ENCODE measurements at regions not wholly inside any gene's neighbourhood (a gene's known extent, or its start where the extent isn't known, plus 50 kb on each side); places are given as distances from the start of the nearest gene placed in this dataset.

- no peak for DNase-seq (ENCODE audit: low spot score)
These were observed 663.9 kb downstream of the POM121L12 start for GRCh38 chr7:53699215-53699837.

GRCh38 chr7:53719122-53719521 lies 683.7 kb downstream of the POM121L12 start:
- DNase-seq (ENCODE audit: low spot score), result no peak

GRCh38 chr7:53740971-53741370 lies 705.5 kb downstream of the POM121L12 start:
- DNase-seq (ENCODE audit: low spot score), result no peak

GRCh38 chr7:53743697-53744402 lies 708.4 kb downstream of the POM121L12 start:
- no peak for DNase-seq (ENCODE audit: low spot score)

- DNase-seq (ENCODE audit: low spot score), result peak; percentile 48
These were observed 708.9 kb downstream of the POM121L12 start for GRCh38 chr7:53744403-53744760.

- DNase-seq (ENCODE audit: low spot score), result no peak
These were observed 721.5 kb downstream of the POM121L12 start for GRCh38 chr7:53756946-53757345.

- no peak for DNase-seq (ENCODE audit: low spot score)
These were observed 732.8 kb downstream of the POM121L12 start for GRCh38 chr7:53768186-53768585.

GRCh38 chr7:53771701-53772100 lies 736.3 kb downstream of the POM121L12 start:
- no peak for DNase-seq (ENCODE audit: low spot score)

- no peak for DNase-seq (ENCODE audit: low spot score)
These were observed 740.9 kb downstream of the POM121L12 start for GRCh38 chr7:53776323-53776722.

- no peak for DNase-seq (ENCODE audit: low spot score)
These were observed 752.4 kb upstream of the VSTM2A start for GRCh38 chr7:53789741-53790140.

GRCh38 chr7:53794816-53795215 lies 747.4 kb upstream of the VSTM2A start:
- no peak for DNase-seq (ENCODE audit: low spot score)

GRCh38 chr7:53800746-53801145 lies 741.4 kb upstream of the VSTM2A start:
- no peak for DNase-seq (ENCODE audit: low spot score)

- no peak for DNase-seq (ENCODE audit: low spot score)
These were observed 736.1 kb upstream of the VSTM2A start for GRCh38 chr7:53806119-53806518.

GRCh38 chr7:53811555-53812079 lies 730.6 kb upstream of the VSTM2A start:
- DNase-seq (ENCODE audit: low spot score), result no peak

- DNase-seq (ENCODE audit: low spot score), result no peak
These were observed 730.0 kb upstream of the VSTM2A start for GRCh38 chr7:53812135-53812534.

GRCh38 chr7:53835301-53835700 lies 706.9 kb upstream of the VSTM2A start:
- no peak for DNase-seq (ENCODE audit: low spot score)

GRCh38 chr7:53877688-53878087 lies 664.5 kb upstream of the VSTM2A start:
- no peak for DNase-seq (ENCODE audit: low spot score)

- DNase-seq (ENCODE audit: low spot score), result no peak
These were observed 641.2 kb upstream of the VSTM2A start for GRCh38 chr7:53900856-53901528.

- no peak for DNase-seq (ENCODE audit: low spot score)
These were observed 637.8 kb upstream of the VSTM2A start for GRCh38 chr7:53904355-53904754.

- DNase-seq (ENCODE audit: low spot score), result no peak
These were observed 624.5 kb upstream of the VSTM2A start for GRCh38 chr7:53917637-53918036.

GRCh38 chr7:53920011-53920410 lies 622.2 kb upstream of the VSTM2A start:
- no peak for DNase-seq (ENCODE audit: low spot score)

GRCh38 chr7:53940483-53940882 lies 601.7 kb upstream of the VSTM2A start:
- DNase-seq (ENCODE audit: low spot score), result no peak

GRCh38 chr7:53947732-53948131 lies 594.4 kb upstream of the VSTM2A start:
- no peak for DNase-seq (ENCODE audit: low spot score)

Data from ureter (tissue), 1 donor.